Kidney (tissue), 13 donors: ENCODE measurements at regions not wholly inside any gene's neighbourhood (a gene's known extent, or its start where the extent isn't known, plus 50 kb on each side); places are given as distances from the start of the nearest gene placed in this dataset.

Source experiments
- DNase-seq, 5 donors: peaks; one replicate each; pipeline ENCODE4 v3.0.0-alpha.2; 2013 to 2020
- FAIRE-seq: peaks from 2 replicates; lab custom pipeline; 2012; peaks lifted over from hg19 to GRCh38; lab: Jason Lieb, UNC
- H3K27ac ChIP-seq, 2 donors: one replicate each; pipeline ENCODE4 v1.7.0; 2013; ENCODE audit warnings: low read depth in 2 of 2, low read length in 2 of 2, inconsistent platforms in 1 of 2
- H3K27me3 ChIP-seq: one replicate; pipeline ENCODE4 v1.7.1; 2013; ENCODE audit warnings: low read length, inconsistent platforms; ENCODE audit not compliant: control insufficient read depth, insufficient read depth
- H3K36me3 ChIP-seq, 3 donors: one replicate each; pipeline versions ENCODE4 v1.7.0 to v1.7.1; 2013; ENCODE audit warnings: low read length in 3 of 3, control low read depth in 1 of 3, inconsistent platforms in 1 of 3; ENCODE audit not compliant: insufficient read depth in 3 of 3, control insufficient read depth in 2 of 3
- H3K4me1 ChIP-seq, 3 donors: one replicate each; pipeline versions ENCODE4 v1.7.0 to v1.7.1; 2013; ENCODE audit warnings: low read length in 3 of 3, inconsistent platforms in 1 of 3, low read depth in 1 of 3; ENCODE audit not compliant: control insufficient read depth in 2 of 3, insufficient read depth in 2 of 3
- H3K4me3 ChIP-seq, 3 donors: one replicate each; pipeline versions ENCODE4 v1.7.0 to v1.8.1; 2013; ENCODE audit warnings: low read length in 3 of 3, control low read depth in 1 of 3, inconsistent platforms in 1 of 3
- H3K9ac ChIP-seq, 3 donors: one replicate each; pipeline versions ENCODE4 v1.7.0 to v1.7.1; 2013; ENCODE audit warnings: low read length in 3 of 3, control low read depth in 1 of 3, inconsistent platforms in 1 of 3
- H3K9me3 ChIP-seq, 3 donors: one replicate each; pipeline versions ENCODE4 v1.7.0 to v1.7.1; 2013; ENCODE audit warnings: low read length in 3 of 3, control low read depth in 1 of 3, inconsistent platforms in 1 of 3; ENCODE audit not compliant: control insufficient read depth in 2 of 3, insufficient read depth in 1 of 3
- CTCF ChIP-seq: IDR thresholded peaks from 3 replicates; pipeline ENCODE4 v1.5.1; 2012; ENCODE audit warnings: mild to moderate bottlenecking, moderate library complexity, borderline replicate concordance; ENCODE audit not compliant: insufficient read depth; ENCODE audit errors: extremely low read depth
- intact Hi-C: fragments of 100-400 bp; cut with DNase I; formaldehyde crosslinking; loops from one replicate; pipeline ENCODE4 v1.11.1; 2022
- donor health status: control.
- donor health status: control.
- donor health status: control.
- donor health status: control.
- donor health status: control.
- donor health status: DM: yes; HTN: yes; CAD: no.
- donor health status: Normal renal cell carcinoma (clear cell type).

- no peak overlapping the region for H3K4me3 ChIP-seq
- H3K27me3 ChIP-seq = no peaks in the 10 kb centered on the region
- no peak for DNase-seq
- no peak overlapping the region for H3K9ac ChIP-seq
- no peak overlapping the region for H3K27ac ChIP-seq
- H3K4me1 ChIP-seq = no peaks in the 10 kb centered on the region
- no peaks in the 10 kb centered on the region for H3K36me3 ChIP-seq
- no peak for TF ChIP-seq CTCF
- no peaks in the 10 kb centered on the region for H3K9me3 ChIP-seq
- no peak for FAIRE-seq
- intact Hi-C loops = no loop called here
These were observed 338.2 kb upstream of the PREP start for GRCh38 chr6:105740946-105741645.

GRCh38 chr6:105739764-105740163 lies 336.9 kb upstream of the PREP start:
- Histone ChIP-seq H3K9ac (no peak overlapping the region), H3K4me3 (no peak overlapping the region), H3K9me3 (no peaks in the 10 kb centered on the region), H3K4me1 (no peaks in the 10 kb centered on the region), H3K27ac (no peak overlapping the region), H3K27me3 (no peaks in the 10 kb centered on the region), H3K36me3 (no peaks in the 10 kb centered on the region)
- DNase-seq (no peak), FAIRE-seq (no peak)
- no peak for TF ChIP-seq CTCF
- intact Hi-C loops = no loop called here

GRCh38 chr6:105733556-105734162 lies 330.8 kb upstream of the PREP start:
- Histone ChIP-seq H3K27me3 (no peaks in the 10 kb centered on the region), H3K9me3 (no peaks in the 10 kb centered on the region), H3K4me3 (no peak overlapping the region), H3K36me3 (no peaks in the 10 kb centered on the region), H3K4me1 (no peaks in the 10 kb centered on the region), H3K9ac (no peak overlapping the region), H3K27ac (no peak overlapping the region)
- TF ChIP-seq CTCF = peak; percentile 39
- FAIRE-seq = peak; percentile 69
- peak in 2 of 5 donors; percentile 17 to 25 for DNase-seq
- intact Hi-C loops = no loop called here
